ENCODE measurements at regions not wholly inside any gene's neighbourhood (a gene's known extent, or its start where the extent isn't known, plus 50 kb on each side); places are given as distances from the start of the nearest gene placed in this dataset.

DNA sequence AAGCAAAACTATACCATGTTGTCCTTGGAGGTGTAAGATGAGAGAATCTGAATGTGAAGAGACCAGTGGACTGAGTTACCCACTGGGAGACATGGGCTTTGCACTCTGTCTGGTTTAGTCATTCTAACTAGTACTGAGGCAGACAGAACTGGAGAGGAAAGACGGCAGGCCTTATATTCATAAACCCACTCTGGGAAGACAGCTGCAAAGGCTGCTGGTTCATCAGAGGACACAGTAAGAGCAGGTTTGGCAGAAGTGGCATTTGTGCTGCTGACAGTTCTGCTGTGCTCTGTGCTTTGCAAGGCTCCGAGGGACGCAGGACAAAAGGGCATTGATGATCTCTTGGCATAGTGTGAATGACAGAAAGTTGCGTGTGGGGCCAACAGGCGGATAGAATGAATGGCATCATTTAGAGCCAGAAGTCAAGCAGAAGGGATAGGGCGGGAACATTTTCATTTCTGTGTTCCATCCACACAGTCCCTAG lies 142.3 kb upstream of the TENT5A start:
- CTCF ChIA-PET: no interaction called here

DNA sequence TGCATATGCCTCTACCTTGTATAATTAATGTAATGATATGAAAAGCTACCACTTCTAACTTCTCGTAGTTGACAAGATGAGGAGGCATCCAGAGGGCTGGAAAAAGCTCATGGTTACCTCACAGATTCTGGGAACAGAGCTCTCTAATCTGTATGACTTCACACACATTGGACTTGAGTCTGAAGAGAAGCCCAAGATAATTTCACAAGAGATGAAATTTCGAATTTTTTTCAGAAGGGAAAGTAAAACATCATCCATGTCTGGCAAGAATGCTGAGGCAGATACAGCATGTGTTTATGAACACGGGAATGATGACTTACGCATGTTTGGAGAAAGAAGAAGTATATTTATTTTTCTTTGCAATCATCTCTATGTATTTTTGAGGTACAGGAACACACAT lies 141.8 kb upstream of the TENT5A start:
- ATAC-seq (no peak), DNase-seq (no peak)
- Histone ChIP-seq H3K27me3 (ENCODE audit: low read length) (no peaks in the 10 kb centered on the region), H3K79me2 (ENCODE audit: low read length) (no peaks in the 10 kb centered on the region), H3K9me2 (replicated peaks; ENCODE audit: low read length) (no peaks in the 10 kb centered on the region), H2AFZ (ENCODE audit: low read length) (no peak overlapping the region), H3K4me1 (ENCODE audit: insufficient read depth, low read length) (peaks cover 16% of the 10 kb centered on the region), H3F3A (ENCODE audit: low read length, unreplicated experiment) (no peaks in the 10 kb centered on the region), H3K9ac (ENCODE audit: low read length) (no peak overlapping the region), H3K4me2 (ENCODE audit: low read length) (no peak overlapping the region), H4K20me1 (ENCODE audit: low read length) (no peaks in the 10 kb centered on the region), H3K9me3 (ENCODE audit: low read length) (no peaks in the 10 kb centered on the region), H3K4me3 (ENCODE audit: low read length) (no peak overlapping the region), H3K36me3 (ENCODE audit: low read depth, low read length) (no peaks in the 10 kb centered on the region), H3K27ac (ENCODE audit: low read length) (no peak overlapping the region)
- POLR2A ChIA-PET (ENCODE audit: unreplicated experiment): no interaction called here
- BruUV-seq (replicated peaks): no TSS peak
- intact Hi-C loops (cut with micrococcal nuclease): no loop called here
- CTCF ChIA-PET: no interaction called here
- TF ChIP-seq EZH2 (IDR thresholded peaks at IDR 0.05; ENCODE audit: low read length, unreplicated experiment) (no peak), EZH2phosphoT487 (IDR thresholded peaks at IDR 0.05; ENCODE audit: borderline replicate concordance, low read length) (no peak)
- TF ChIP-seq, protein P1, sequence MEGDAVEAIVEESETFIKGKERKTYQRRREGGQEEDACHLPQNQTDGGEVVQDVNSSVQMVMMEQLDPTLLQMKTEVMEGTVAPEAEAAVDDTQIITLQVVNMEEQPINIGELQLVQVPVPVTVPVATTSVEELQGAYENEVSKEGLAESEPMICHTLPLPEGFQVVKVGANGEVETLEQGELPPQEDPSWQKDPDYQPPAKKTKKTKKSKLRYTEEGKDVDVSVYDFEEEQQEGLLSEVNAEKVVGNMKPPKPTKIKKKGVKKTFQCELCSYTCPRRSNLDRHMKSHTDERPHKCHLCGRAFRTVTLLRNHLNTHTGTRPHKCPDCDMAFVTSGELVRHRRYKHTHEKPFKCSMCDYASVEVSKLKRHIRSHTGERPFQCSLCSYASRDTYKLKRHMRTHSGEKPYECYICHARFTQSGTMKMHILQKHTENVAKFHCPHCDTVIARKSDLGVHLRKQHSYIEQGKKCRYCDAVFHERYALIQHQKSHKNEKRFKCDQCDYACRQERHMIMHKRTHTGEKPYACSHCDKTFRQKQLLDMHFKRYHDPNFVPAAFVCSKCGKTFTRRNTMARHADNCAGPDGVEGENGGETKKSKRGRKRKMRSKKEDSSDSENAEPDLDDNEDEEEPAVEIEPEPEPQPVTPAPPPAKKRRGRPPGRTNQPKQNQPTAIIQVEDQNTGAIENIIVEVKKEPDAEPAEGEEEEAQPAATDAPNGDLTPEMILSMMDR (conservative IDR thresholded peaks at IDR 0.05; ENCODE audit: low read depth, low read length): no peak

More for the DNA sequence above, 142.3 kb upstream of the TENT5A start:
- Histone ChIP-seq H3K9me2 (replicated peaks; ENCODE audit: low read length) (no peaks in the 10 kb centered on the region), H3K9ac (ENCODE audit: low read length) (no peak overlapping the region), H3K4me1 (ENCODE audit: insufficient read depth, low read length) (peaks cover 16% of the 10 kb centered on the region), H3F3A (ENCODE audit: low read length, unreplicated experiment) (no peaks in the 10 kb centered on the region), H3K27me3 (ENCODE audit: low read length) (no peaks in the 10 kb centered on the region), H3K27ac (ENCODE audit: low read length) (no peak overlapping the region), H4K20me1 (ENCODE audit: low read length) (no peaks in the 10 kb centered on the region), H3K9me3 (ENCODE audit: low read length) (no peaks in the 10 kb centered on the region), H2AFZ (ENCODE audit: low read length) (no peak overlapping the region), H3K79me2 (ENCODE audit: low read length) (no peaks in the 10 kb centered on the region), H3K4me3 (ENCODE audit: low read length) (no peak overlapping the region), H3K4me2 (ENCODE audit: low read length) (no peak overlapping the region), H3K36me3 (ENCODE audit: low read depth, low read length) (no peaks in the 10 kb centered on the region)
- no peak for ATAC-seq
- no peak for TF ChIP-seq EZH2phosphoT487 (IDR thresholded peaks at IDR 0.05; ENCODE audit: borderline replicate concordance, low read length)
- TF ChIP-seq, protein P1 (conservative IDR thresholded peaks at IDR 0.05; ENCODE audit: low read depth, low read length): no peak
- TF ChIP-seq EZH2 (IDR thresholded peaks at IDR 0.05; ENCODE audit: low read length, unreplicated experiment): no peak
- POLR2A ChIA-PET (ENCODE audit: unreplicated experiment): no interaction called here
- intact Hi-C loops (cut with micrococcal nuclease): no loop called here
- no TSS peak for BruUV-seq (replicated peaks)
- DNase-seq: no peak

DNA sequence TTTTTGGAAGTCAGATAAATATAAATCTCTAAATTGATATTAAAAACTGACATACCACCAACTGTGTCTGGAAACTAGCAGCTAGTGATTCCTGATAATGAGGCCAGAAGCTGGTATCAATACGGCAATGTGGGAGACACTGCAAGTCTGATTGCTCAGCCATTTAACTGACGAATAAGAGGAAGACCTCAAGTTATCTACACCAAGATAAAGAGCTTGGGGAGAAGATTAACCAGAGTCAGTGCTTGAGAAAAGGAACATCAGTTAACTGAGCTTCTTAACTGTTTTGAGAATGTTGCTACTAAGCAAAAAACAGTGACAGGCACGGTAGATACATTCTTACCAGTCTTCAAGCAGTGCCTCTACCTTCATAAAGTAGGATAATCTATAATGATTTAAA lies 140.4 kb upstream of the TENT5A start:
- Histone ChIP-seq H3K9ac (ENCODE audit: low read length) (no peak overlapping the region), H4K20me1 (ENCODE audit: low read length) (no peaks in the 10 kb centered on the region), H3K79me2 (ENCODE audit: low read length) (no peaks in the 10 kb centered on the region), H3K9me3 (ENCODE audit: low read length) (no peaks in the 10 kb centered on the region), H3K27ac (ENCODE audit: low read length) (no peak overlapping the region), H3K4me3 (ENCODE audit: low read length) (no peak overlapping the region), H3F3A (ENCODE audit: low read length, unreplicated experiment) (no peaks in the 10 kb centered on the region), H3K4me2 (ENCODE audit: low read length) (no peak overlapping the region), H3K9me2 (replicated peaks; ENCODE audit: low read length) (no peaks in the 10 kb centered on the region), H3K4me1 (ENCODE audit: insufficient read depth, low read length) (peaks cover 16% of the 10 kb centered on the region), H3K27me3 (ENCODE audit: low read length) (no peaks in the 10 kb centered on the region), H3K36me3 (ENCODE audit: low read depth, low read length) (no peaks in the 10 kb centered on the region), H2AFZ (ENCODE audit: low read length) (no peak overlapping the region)
- DNase-seq (no peak), ATAC-seq (no peak)
- CTCF ChIA-PET: no interaction called here
- TF ChIP-seq EZH2 (IDR thresholded peaks at IDR 0.05; ENCODE audit: low read length, unreplicated experiment) (no peak), EZH2phosphoT487 (IDR thresholded peaks at IDR 0.05; ENCODE audit: borderline replicate concordance, low read length) (no peak)
- TF ChIP-seq, protein P1 (conservative IDR thresholded peaks at IDR 0.05; ENCODE audit: low read depth, low read length): no peak
- no TSS peak for BruUV-seq (replicated peaks)
- POLR2A ChIA-PET (ENCODE audit: unreplicated experiment): no interaction called here
- intact Hi-C loops (cut with micrococcal nuclease): no loop called here
